MCF 10A (cell line): ENCODE measurements at regions not wholly inside any gene's neighbourhood (a gene's known extent, or its start where the extent isn't known, plus 50 kb on each side); places are given as distances from the start of the nearest gene placed in this dataset.
A peak's percentile ranks its signal among the peaks of the same experiment; 100 is the strongest.

Source experiments
- BruUV-seq: library from RNA; stranded (reverse); fragments of 400-500 nt; replicated peaks from 2 replicates; lab custom pipeline; 2021; lab: Mats Ljungman, UMichigan
- CTCF ChIA-PET: fragments of 300-600 bp; sonication (Branson Sonifier 250); formaldehyde crosslinking; extraction: SDS; loops from one replicate; lab custom pipeline; 2021; ENCODE audit warnings: antibody characterized with exemption, inconsistent platforms; lab: Yijun Ruan, JAX
- POLR2A ChIA-PET: fragments of 300-600, 350-650 bp; sonication (Branson Sonifier 250); formaldehyde crosslinking; extraction: SDS; loops from one replicate; lab custom pipeline; 2020; ENCODE audit warnings: antibody characterized with exemption, inconsistent platforms; lab: Yijun Ruan, JAX
- DNase-seq: peaks from one replicate; pipeline ENCODE4 v3.0.0-alpha.2; 2018; ENCODE audit not compliant: unreplicated experiment
- H3K27ac Mint-ChIP-seq: one replicate; pipeline ENCODE4 v1.8.0; 2022; ENCODE audit warnings: mild to moderate bottlenecking, low read depth, mixed read lengths; ENCODE audit not compliant: unreplicated experiment
- H3K27me3 Mint-ChIP-seq: one replicate; pipeline ENCODE4 v1.8.0; 2022; ENCODE audit warnings: mixed read lengths; ENCODE audit not compliant: insufficient read depth, unreplicated experiment
- H3K36me3 Mint-ChIP-seq: one replicate; pipeline ENCODE4 v1.8.0; 2022; ENCODE audit warnings: mild to moderate bottlenecking, moderate library complexity, mixed read lengths; ENCODE audit not compliant: insufficient read depth, unreplicated experiment
- H3K4me1 Mint-ChIP-seq: one replicate; pipeline ENCODE4 v1.8.0; 2022; ENCODE audit warnings: mixed read lengths; ENCODE audit not compliant: insufficient read depth, unreplicated experiment
- H3K4me3 Mint-ChIP-seq: one replicate; pipeline ENCODE4 v1.8.0; 2022; ENCODE audit warnings: mild to moderate bottlenecking, moderate library complexity, mixed read lengths; ENCODE audit not compliant: unreplicated experiment
- H3K9me3 Mint-ChIP-seq: one replicate; pipeline ENCODE4 v1.8.0; 2022; ENCODE audit warnings: mixed read lengths; ENCODE audit not compliant: unreplicated experiment
- CTCF ChIP-seq: fragments of 200-600 bp; IDR thresholded peaks from one replicate; pipeline ENCODE4 v1.8.0; 2022; ENCODE audit warnings: antibody characterized with exemption, mild to moderate bottlenecking; ENCODE audit not compliant: unreplicated experiment
- intact Hi-C: fragments of 100-400 bp; cut with micrococcal nuclease; formaldehyde crosslinking; loops from 2 replicates; pipeline ENCODE4 v1.14.1; 2022

GRCh38 chr5:125227333-125228095 lies 481.1 kb upstream of the ZNF608 start:
- no peaks in the 10 kb centered on the region for H3K36me3 Mint-ChIP-seq
- H3K9me3 Mint-ChIP-seq, result no peaks in the 10 kb centered on the region
- no TSS peak for BruUV-seq
- no peak overlapping the region for H3K4me3 Mint-ChIP-seq
- POLR2A ChIA-PET, result interaction anchor here (0.6 to 1.2 kb wide), 6 partner anchors 11 to 897 kb away, joined by 3 to 5 read pairs (median 3); no protein-coding TSS in a partner anchor
- no peaks in the 10 kb centered on the region for H3K27me3 Mint-ChIP-seq
- peaks cover 12% of the 10 kb centered on the region for H3K4me1 Mint-ChIP-seq
- CTCF ChIA-PET, result interaction anchor here (0.6 to 1.3 kb wide), 7 partner anchors 8 to 1237 kb away, joined by 3 to 7 read pairs (median 3); no protein-coding TSS in a partner anchor
- DNase-seq, result peak; percentile 66
- no peak overlapping the region for H3K27ac Mint-ChIP-seq
- intact Hi-C loops, result loop anchor here (2.0 to 5.0 kb wide), 2 partner anchors 185 to 480 kb away; partner anchors contain the start of gene ZNF608
- peak; percentile 73 for TF ChIP-seq CTCF

DNA sequence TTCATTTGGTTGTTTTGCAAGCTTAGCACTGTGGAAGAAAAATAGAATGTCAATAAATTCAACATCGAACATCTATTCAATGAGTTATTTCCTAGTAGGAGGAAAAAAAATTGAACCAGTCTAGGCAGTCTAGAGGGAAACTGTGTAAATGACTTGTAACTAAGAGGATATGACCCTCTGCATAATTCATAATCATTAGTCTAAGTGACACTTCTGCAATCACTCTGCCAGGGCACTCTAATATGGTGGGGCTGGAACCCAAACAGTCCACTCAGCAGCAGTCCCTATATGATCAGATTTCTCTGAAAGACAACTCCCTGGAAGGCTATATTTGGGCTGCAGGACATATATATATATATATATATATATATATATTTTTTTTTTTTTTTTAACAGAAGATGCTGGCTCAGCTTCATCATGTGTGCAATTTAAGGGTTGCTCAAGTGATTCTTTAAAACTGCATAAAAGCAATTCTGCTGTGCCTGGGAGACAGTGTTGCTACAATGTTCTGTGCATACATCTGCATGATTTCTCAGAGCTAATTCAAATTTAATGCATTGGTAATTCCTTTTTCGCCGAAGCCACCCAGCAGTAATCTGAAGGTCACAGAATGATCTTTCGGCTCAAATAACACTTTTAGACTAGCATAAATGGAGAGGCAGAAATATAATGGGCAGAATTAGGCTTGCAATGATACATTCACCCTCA lies 482.1 kb upstream of the ZNF608 start:
- DNase-seq, result no peak
- no peaks in the 10 kb centered on the region for H3K36me3 Mint-ChIP-seq
- no peak overlapping the region for H3K4me3 Mint-ChIP-seq
- no TSS peak for BruUV-seq
- H3K4me1 Mint-ChIP-seq, result peaks cover 18% of the 10 kb centered on the region
- H3K27me3 Mint-ChIP-seq, result no peaks in the 10 kb centered on the region
- no peak for TF ChIP-seq CTCF
- no peaks in the 10 kb centered on the region for H3K9me3 Mint-ChIP-seq
- intact Hi-C loops, result loop anchor here (5.0 kb wide), 1 partner anchor 481 kb away; the partner anchor contains the start of gene ZNF608
- H3K27ac Mint-ChIP-seq, result no peak overlapping the region
- CTCF ChIA-PET, result interaction anchor here (0.6 to 1.0 kb wide), 4 partner anchors 33 to 198 kb away, joined by 3 to 4 read pairs (median 4); no protein-coding TSS in a partner anchor
- POLR2A ChIA-PET, result interaction anchor here (0.6 to 1.0 kb wide), 4 partner anchors 10 to 896 kb away, joined by 3 to 5 read pairs (median 3); no protein-coding TSS in a partner anchor

GRCh38 chr5:125229556-125229955 lies 483.1 kb upstream of the ZNF608 start:
- Mint-ChIP-seq H3K36me3 (no peaks in the 10 kb centered on the region), H3K27ac (no peak overlapping the region), H3K27me3 (no peaks in the 10 kb centered on the region), H3K9me3 (no peaks in the 10 kb centered on the region), H3K4me1 (peaks cover 18% of the 10 kb centered on the region), H3K4me3 (no peak overlapping the region)
- intact Hi-C loops, result loop anchor here (5.0 kb wide), 1 partner anchor 482 kb away; the partner anchor contains the start of gene ZNF608
- TF ChIP-seq CTCF, result no peak
- no peak for DNase-seq
- CTCF ChIA-PET, result interaction anchor here (1.0 kb wide), 1 partner anchor 39 kb away, joined by 4 read pairs; no protein-coding TSS in a partner anchor
- no TSS peak for BruUV-seq
- POLR2A ChIA-PET, result no interaction called here

GRCh38 chr5:125232779-125233230 lies 486.4 kb upstream of the ZNF608 start:
- no peak for DNase-seq
- Mint-ChIP-seq H3K4me1 (peaks cover 16% of the 10 kb centered on the region), H3K27ac (peak overlapping the region; percentile 5), H3K36me3 (no peaks in the 10 kb centered on the region), H3K9me3 (no peaks in the 10 kb centered on the region), H3K4me3 (no peak overlapping the region), H3K27me3 (no peaks in the 10 kb centered on the region)
- no TSS peak for BruUV-seq
- intact Hi-C loops, result no loop called here
- ChIA-PET POLR2A (interaction anchor here (0.7 to 1.1 kb wide), 4 partner anchors 11 to 354 kb away, joined by 3 read pairs; no protein-coding TSS in a partner anchor), CTCF (no interaction called here)
- TF ChIP-seq CTCF, result no peak
